ENCODE measurements at regions not wholly inside any gene's neighbourhood (a gene's known extent, or its start where the extent isn't known, plus 50 kb on each side); places are given as distances from the start of the nearest gene placed in this dataset.

DNA sequence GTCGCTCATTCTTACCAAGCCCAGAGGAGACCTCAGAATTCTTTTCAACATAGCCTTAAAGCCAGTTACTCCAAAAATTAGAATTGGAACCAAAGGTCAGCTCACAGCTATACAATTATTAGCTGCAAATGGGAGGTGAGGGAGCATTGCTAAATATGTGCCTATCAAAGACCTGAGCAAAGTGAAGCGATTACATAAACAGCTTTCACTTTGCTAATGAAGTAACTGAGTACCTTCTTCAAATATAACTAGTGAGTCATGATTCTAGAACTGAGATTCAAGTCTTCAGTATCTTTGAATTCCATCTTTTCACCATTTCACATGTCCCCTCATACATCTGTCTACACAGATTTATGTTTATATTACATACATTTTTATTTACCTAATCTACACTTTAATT is 122.6 kb downstream of the P2RY1 start:
- TF ChIP-seq, protein P1, sequence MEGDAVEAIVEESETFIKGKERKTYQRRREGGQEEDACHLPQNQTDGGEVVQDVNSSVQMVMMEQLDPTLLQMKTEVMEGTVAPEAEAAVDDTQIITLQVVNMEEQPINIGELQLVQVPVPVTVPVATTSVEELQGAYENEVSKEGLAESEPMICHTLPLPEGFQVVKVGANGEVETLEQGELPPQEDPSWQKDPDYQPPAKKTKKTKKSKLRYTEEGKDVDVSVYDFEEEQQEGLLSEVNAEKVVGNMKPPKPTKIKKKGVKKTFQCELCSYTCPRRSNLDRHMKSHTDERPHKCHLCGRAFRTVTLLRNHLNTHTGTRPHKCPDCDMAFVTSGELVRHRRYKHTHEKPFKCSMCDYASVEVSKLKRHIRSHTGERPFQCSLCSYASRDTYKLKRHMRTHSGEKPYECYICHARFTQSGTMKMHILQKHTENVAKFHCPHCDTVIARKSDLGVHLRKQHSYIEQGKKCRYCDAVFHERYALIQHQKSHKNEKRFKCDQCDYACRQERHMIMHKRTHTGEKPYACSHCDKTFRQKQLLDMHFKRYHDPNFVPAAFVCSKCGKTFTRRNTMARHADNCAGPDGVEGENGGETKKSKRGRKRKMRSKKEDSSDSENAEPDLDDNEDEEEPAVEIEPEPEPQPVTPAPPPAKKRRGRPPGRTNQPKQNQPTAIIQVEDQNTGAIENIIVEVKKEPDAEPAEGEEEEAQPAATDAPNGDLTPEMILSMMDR (IDR thresholded peaks at IDR 0.05) = no peak
- TF ChIP-seq POLR2AphosphoS5 (IDR thresholded peaks at IDR 0.05) (no peak), EP300 (IDR thresholded peaks at IDR 0.05; ENCODE audit: low read depth) (no peak)

Data from transverse colon (tissue), 4 donors.